BJ (cell line): ENCODE measurements at regions not wholly inside any gene's neighbourhood (a gene's known extent, or its start where the extent isn't known, plus 50 kb on each side); places are given as distances from the start of the nearest gene placed in this dataset.

Experiments
- CTCF ChIA-PET: fragments of 350-600 bp; formaldehyde crosslinking; extraction: SDS; loops from one replicate; lab custom pipeline; 2021; ENCODE audit warnings: antibody characterized with exemption, inconsistent platforms; lab: Yijun Ruan, JAX
- POLR2A ChIA-PET: fragments of 300-600 bp; sonication (Branson Sonifier 250); formaldehyde crosslinking; extraction: SDS; loops from one replicate; lab custom pipeline; 2021; ENCODE audit warnings: antibody characterized with exemption; lab: Charles Lee
- DNase-seq: peaks from one replicate; pipeline ENCODE4 v3.0.0-alpha.2; 2011; ENCODE audit warnings: low read depth
- H3K27me3 ChIP-seq: 2 replicates; pipeline ENCODE4 v1.6.0; 2011; ENCODE audit warnings: low read length; ENCODE audit not compliant: control insufficient read depth, insufficient read depth
- H3K36me3 ChIP-seq: 2 replicates; pipeline ENCODE4 v1.5.1; 2011; ENCODE audit warnings: low read length; ENCODE audit not compliant: control insufficient read depth, insufficient read depth
- H3K4me3 ChIP-seq: 2 replicates; pipeline ENCODE4 v1.5.1; 2011; ENCODE audit warnings: low read depth, mild to moderate bottlenecking, control low read depth, low read length
- TF ChIP-seq, protein P1 (sequence below): IDR thresholded peaks from 2 replicates; pipeline ENCODE4 v1.5.1; 2011; ENCODE audit warnings: low read depth, mild to moderate bottlenecking, control low read depth, inconsistent platforms, low read length, moderate library complexity; ENCODE audit not compliant: insufficient read depth

DNA sequence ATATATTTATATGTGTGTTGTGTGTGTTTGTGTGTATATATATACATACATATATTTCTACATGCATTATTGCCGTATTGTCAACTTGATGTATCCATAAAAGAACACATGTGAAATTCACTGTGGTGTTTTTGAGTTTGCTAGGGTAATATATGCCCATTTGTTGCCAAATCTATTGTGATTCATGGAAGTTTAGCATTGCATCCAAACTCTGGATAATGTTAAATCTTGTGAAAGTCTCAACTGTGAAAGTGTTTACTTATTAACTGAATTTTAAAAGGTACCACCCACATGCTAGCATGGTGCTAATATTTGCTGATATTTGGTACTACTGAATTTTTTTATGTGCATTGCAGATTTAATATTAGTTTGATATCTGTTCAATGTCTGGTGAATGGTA lies 96.6 kb upstream of the SLC8A1 start:
- ChIA-PET POLR2A (no interaction called here), CTCF (no interaction called here)
- no peaks in the 10 kb centered on the region for H3K36me3 ChIP-seq
- DNase-seq, result no peak
- no peaks in the 10 kb centered on the region for H3K27me3 ChIP-seq
- no peak overlapping the region for H3K4me3 ChIP-seq
- TF ChIP-seq, protein P1, sequence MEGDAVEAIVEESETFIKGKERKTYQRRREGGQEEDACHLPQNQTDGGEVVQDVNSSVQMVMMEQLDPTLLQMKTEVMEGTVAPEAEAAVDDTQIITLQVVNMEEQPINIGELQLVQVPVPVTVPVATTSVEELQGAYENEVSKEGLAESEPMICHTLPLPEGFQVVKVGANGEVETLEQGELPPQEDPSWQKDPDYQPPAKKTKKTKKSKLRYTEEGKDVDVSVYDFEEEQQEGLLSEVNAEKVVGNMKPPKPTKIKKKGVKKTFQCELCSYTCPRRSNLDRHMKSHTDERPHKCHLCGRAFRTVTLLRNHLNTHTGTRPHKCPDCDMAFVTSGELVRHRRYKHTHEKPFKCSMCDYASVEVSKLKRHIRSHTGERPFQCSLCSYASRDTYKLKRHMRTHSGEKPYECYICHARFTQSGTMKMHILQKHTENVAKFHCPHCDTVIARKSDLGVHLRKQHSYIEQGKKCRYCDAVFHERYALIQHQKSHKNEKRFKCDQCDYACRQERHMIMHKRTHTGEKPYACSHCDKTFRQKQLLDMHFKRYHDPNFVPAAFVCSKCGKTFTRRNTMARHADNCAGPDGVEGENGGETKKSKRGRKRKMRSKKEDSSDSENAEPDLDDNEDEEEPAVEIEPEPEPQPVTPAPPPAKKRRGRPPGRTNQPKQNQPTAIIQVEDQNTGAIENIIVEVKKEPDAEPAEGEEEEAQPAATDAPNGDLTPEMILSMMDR, result no peak

DNA sequence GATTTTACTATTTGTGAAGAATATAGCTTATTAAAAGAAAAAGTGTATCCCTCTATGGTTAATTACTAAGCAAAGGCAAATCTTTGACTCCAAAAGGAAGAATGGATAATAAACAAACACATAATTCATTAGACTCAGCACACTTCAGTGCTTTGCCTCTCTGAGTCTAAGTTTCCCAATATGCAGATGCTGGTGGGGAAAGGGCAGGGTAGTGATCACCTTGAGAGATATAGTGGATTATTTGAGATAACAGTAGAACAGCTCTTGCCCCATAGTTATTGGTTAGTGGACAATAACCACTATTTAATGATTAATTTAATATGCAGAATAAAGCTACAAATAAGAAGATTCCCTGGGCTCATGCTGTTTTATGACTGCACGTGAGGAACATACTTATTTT lies 98.2 kb upstream of the SLC8A1 start:
- H3K36me3 ChIP-seq, result no peaks in the 10 kb centered on the region
- no peak overlapping the region for H3K4me3 ChIP-seq
- no peaks in the 10 kb centered on the region for H3K27me3 ChIP-seq
- ChIA-PET POLR2A (no interaction called here), CTCF (interaction anchor here (1.0 to 1.4 kb wide), 4 partner anchors 8 to 99 kb away, joined by 3 to 5 read pairs (median 4); partner anchors contain the start of gene SLC8A1)
- TF ChIP-seq, protein P1, result no peak
- no peak for DNase-seq

DNA sequence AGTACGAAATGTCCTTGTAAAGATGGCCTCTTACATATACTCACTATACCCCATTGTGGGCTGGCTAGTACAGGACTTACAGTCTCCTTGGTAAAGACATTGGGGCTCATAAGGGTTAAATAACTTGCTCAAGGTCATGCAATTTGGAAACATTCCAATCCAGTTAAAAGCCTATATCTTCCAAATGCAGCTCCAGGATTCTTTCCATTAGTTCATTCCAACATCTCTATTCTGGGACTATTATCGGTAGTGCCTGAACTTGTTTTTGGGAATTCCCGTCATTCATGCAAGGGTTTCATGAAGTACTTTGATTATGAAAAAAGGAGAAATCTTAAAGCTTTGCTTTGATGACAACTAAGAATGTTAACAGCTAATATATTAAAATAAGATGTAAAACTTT lies 99.2 kb upstream of the SLC8A1 start:
- H3K4me3 ChIP-seq, result no peak overlapping the region
- H3K36me3 ChIP-seq, result no peaks in the 10 kb centered on the region
- H3K27me3 ChIP-seq, result no peaks in the 10 kb centered on the region
- TF ChIP-seq, protein P1, result no peak
- POLR2A ChIA-PET, result no interaction called here
- CTCF ChIA-PET, result interaction anchor here (0.5 to 1.4 kb wide), 4 partner anchors 9 to 194 kb away, joined by 3 to 5 read pairs (median 3); partner anchors contain the start of gene SLC8A1
- no peak for DNase-seq

DNA sequence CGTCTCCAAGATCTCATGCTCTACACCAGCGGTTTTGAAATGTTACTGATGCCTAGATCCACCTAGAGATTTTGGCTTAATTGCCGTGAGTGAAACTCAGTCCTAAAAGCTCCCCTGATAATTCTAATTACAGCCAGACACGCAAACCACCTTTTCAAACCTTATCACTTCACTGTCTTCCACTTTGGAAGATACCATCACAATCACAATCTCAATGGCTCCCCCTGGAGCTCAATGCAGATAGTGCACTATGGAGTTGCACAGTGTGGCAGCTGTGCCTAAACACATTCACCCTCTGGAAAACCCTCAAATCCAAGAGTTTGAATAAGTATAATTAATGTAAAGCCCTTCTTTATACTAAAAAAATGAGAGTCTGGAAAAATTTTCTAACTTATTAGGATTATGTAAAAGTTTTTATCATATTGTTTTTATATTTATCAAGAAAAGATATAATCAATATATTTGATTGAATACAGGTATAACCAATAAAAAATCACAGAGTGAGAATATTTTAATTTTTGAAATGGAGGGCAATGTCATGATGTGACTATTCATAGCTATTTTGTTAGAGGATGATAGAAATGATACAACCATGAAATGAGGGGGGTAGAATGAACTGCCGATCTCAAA lies 102.9 kb upstream of the SLC8A1 start:
- Histone ChIP-seq H3K36me3 (no peaks in the 10 kb centered on the region), H3K4me3 (no peak overlapping the region), H3K27me3 (no peaks in the 10 kb centered on the region)
- DNase-seq, result no peak
- POLR2A ChIA-PET, result no interaction called here
- CTCF ChIA-PET, result interaction anchor here (0.6 to 2.4 kb wide), 28 partner anchors 8 to 640 kb away, joined by 3 to 11 read pairs (median 4); no protein-coding TSS in a partner anchor
- TF ChIP-seq, protein P1, result peak; percentile 84

DNA sequence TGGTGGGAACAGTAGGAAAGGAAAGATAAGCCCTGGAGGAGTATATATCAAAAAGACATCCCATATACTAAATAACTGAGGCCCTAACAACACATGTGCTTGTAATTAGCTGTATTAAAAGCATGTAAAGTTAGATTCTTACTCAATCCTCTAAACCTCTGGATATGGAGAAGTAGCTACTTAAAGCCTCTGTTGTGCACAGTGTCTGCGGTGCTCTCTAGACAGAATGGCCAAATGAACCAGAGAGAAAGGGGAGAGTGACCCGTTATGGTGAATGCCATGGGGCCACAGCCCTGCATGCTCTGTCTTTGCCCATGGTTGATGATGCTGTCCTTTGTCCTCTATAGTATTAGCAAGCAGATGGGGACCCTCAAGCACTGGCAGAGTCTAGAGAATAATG lies 104.4 kb upstream of the SLC8A1 start:
- DNase-seq, result no peak
- H3K36me3 ChIP-seq, result no peaks in the 10 kb centered on the region
- no peak overlapping the region for H3K4me3 ChIP-seq
- TF ChIP-seq, protein P1, result no peak
- CTCF ChIA-PET, result interaction anchor here (0.9 to 2.4 kb wide), 8 partner anchors 9 to 343 kb away, joined by 3 to 11 read pairs (median 5); no protein-coding TSS in a partner anchor
- H3K27me3 ChIP-seq, result no peaks in the 10 kb centered on the region
- POLR2A ChIA-PET, result no interaction called here
